Suprapubic skin (tissue), 4 donors: ENCODE measurements at regions not wholly inside any gene's neighbourhood (a gene's known extent, or its start where the extent isn't known, plus 50 kb on each side); places are given as distances from the start of the nearest gene placed in this dataset.

Experiments
- DNase-seq, 2 donors: peaks; one replicate each; pipeline ENCODE4 v3.0.0-alpha.2; 2019; ENCODE audit warnings: low spot score in 2 of 2
- H3K27ac ChIP-seq: fragments of 200-600 bp; sonication (generic); one replicate; pipeline ENCODE4 v1.5.1; 2019
- H3K27me3 ChIP-seq: fragments of 200-600 bp; sonication (generic); one replicate; pipeline ENCODE4 v1.5.1; 2019
- H3K36me3 ChIP-seq: fragments of 200-600 bp; sonication (generic); one replicate; pipeline ENCODE4 v1.5.1; 2019
- H3K4me1 ChIP-seq: fragments of 200-600 bp; sonication (generic); one replicate; pipeline ENCODE4 v1.5.1; 2019
- H3K4me3 ChIP-seq: fragments of 200-600 bp; sonication (generic); one replicate; pipeline ENCODE4 v1.5.1; 2019; ENCODE audit warnings: mild to moderate bottlenecking
- H3K9me3 ChIP-seq: fragments of 200-600 bp; sonication (generic); one replicate; pipeline ENCODE4 v1.5.1; 2019
- CTCF ChIP-seq, 2 donors: fragments of 200-600 bp in 1 of 2; fragments of 450-650 bp in 1 of 2; sonication (generic) in 1 of 2; IDR thresholded peaks; one replicate each; pipeline ENCODE4 v1.5.1; 2016 to 2019; ENCODE audit warnings: antibody characterized with exemption in 2 of 2, mild to moderate bottlenecking in 1 of 2, moderate library complexity in 1 of 2
- EP300 ChIP-seq: sonication (generic); formaldehyde crosslinking; IDR thresholded peaks from one replicate; pipeline ENCODE4 v1.6.1; 2017; ENCODE audit warnings: antibody characterized with exemption
- POLR2A ChIP-seq, 2 donors: fragments of 450-650 bp; IDR thresholded peaks; one replicate each; pipeline ENCODE4 v1.6.1; 2017; ENCODE audit warnings: antibody characterized with exemption in 2 of 2, mild to moderate bottlenecking in 2 of 2, moderate library complexity in 2 of 2
- POLR2AphosphoS5 ChIP-seq, 3 donors: sonication (generic); formaldehyde crosslinking; IDR thresholded peaks; one replicate each; pipeline ENCODE4 v1.6.1; 2017; ENCODE audit warnings: antibody characterized with exemption in 3 of 3
- WGBS: methylation state at CpG from one replicate; pipeline ENCODE4 v1.1.5; 2018; 5-methylcytosine and 5-hydroxymethylcytosine counted together

GRCh38 chr9:135196474-135196873 is 109.0 kb downstream of the OLFM1 start:
- peaks cover 84% of the 10 kb centered on the region for H3K27me3 ChIP-seq
- H3K9me3 ChIP-seq, result no peaks in the 10 kb centered on the region
- no peaks in the 10 kb centered on the region for H3K36me3 ChIP-seq
- no peak overlapping the region for H3K4me3 ChIP-seq
- TF ChIP-seq EP300 (no peak), CTCF (IDR thresholded peaks at IDR 0.05) (no peak), POLR2A (IDR thresholded peaks at IDR 0.05) (no peak), POLR2AphosphoS5 (IDR thresholded peaks at IDR 0.05) (no peak)
- no peak overlapping the region for H3K27ac ChIP-seq
- DNase-seq, result no peak
- H3K4me1 ChIP-seq, result no peaks in the 10 kb centered on the region
- WGBS, result 70% methylated on average over 1 of the region's 1 CpG

- TF ChIP-seq POLR2AphosphoS5 (IDR thresholded peaks at IDR 0.05), result no peak
- H3K4me1 ChIP-seq, result no peaks in the 10 kb centered on the region
- peaks cover 71% of the 10 kb centered on the region for H3K27me3 ChIP-seq
These were observed 110.7 kb downstream of the OLFM1 start for GRCh38 chr9:135198144-135198543.

GRCh38 chr9:135198586-135199285 is 111.3 kb downstream of the OLFM1 start:
- no peaks in the 10 kb centered on the region for H3K36me3 ChIP-seq
- no peaks in the 10 kb centered on the region for H3K4me1 ChIP-seq
- H3K9me3 ChIP-seq, result no peaks in the 10 kb centered on the region
- H3K27ac ChIP-seq, result no peak overlapping the region
- H3K4me3 ChIP-seq, result no peak overlapping the region
- DNase-seq, result no peak
- peaks cover 65% of the 10 kb centered on the region for H3K27me3 ChIP-seq
- TF ChIP-seq POLR2A (IDR thresholded peaks at IDR 0.05), result no peak
- no peak for TF ChIP-seq CTCF (IDR thresholded peaks at IDR 0.05)
- no peak for TF ChIP-seq POLR2AphosphoS5 (IDR thresholded peaks at IDR 0.05)
- no peak for TF ChIP-seq EP300
- WGBS, result 21% methylated on average over 11 of the region's 16 CpGs

More at GRCh38 chr9:135198144-135198543, 110.7 kb downstream of the OLFM1 start:
- no peak for DNase-seq
- 36% methylated on average over 15 of the region's 15 CpGs for WGBS
- Histone ChIP-seq H3K9me3 (no peaks in the 10 kb centered on the region), H3K36me3 (no peaks in the 10 kb centered on the region), H3K4me3 (no peak overlapping the region), H3K27ac (no peak overlapping the region)

GRCh38 chr9:135199489-135199888 is 112.0 kb downstream of the OLFM1 start:
- Histone ChIP-seq H3K36me3 (no peaks in the 10 kb centered on the region), H3K4me3 (no peak overlapping the region), H3K27ac (no peak overlapping the region), H3K9me3 (no peaks in the 10 kb centered on the region), H3K4me1 (no peaks in the 10 kb centered on the region), H3K27me3 (peaks cover 57% of the 10 kb centered on the region)
- no peak for TF ChIP-seq CTCF (IDR thresholded peaks at IDR 0.05)
- TF ChIP-seq POLR2A (IDR thresholded peaks at IDR 0.05), result no peak
- no peak for TF ChIP-seq POLR2AphosphoS5 (IDR thresholded peaks at IDR 0.05)
- no peak for TF ChIP-seq EP300
- 78% methylated on average over 5 of the region's 5 CpGs for WGBS
- no peak for DNase-seq

GRCh38 chr9:135201711-135202110 is 114.2 kb downstream of the OLFM1 start:
- 89% methylated on average over 9 of the region's 9 CpGs for WGBS
- no peak for DNase-seq
- no peak overlapping the region for H3K27ac ChIP-seq
- H3K4me3 ChIP-seq, result no peak overlapping the region
- H3K27me3 ChIP-seq, result peaks cover 43% of the 10 kb centered on the region
- H3K36me3 ChIP-seq, result no peaks in the 10 kb centered on the region
- TF ChIP-seq CTCF (IDR thresholded peaks at IDR 0.05) (no peak), POLR2AphosphoS5 (IDR thresholded peaks at IDR 0.05) (no peak), EP300 (no peak), POLR2A (IDR thresholded peaks at IDR 0.05) (no peak)
- H3K4me1 ChIP-seq, result no peaks in the 10 kb centered on the region
- no peaks in the 10 kb centered on the region for H3K9me3 ChIP-seq

GRCh38 chr9:135204177-135204576 is 116.7 kb downstream of the OLFM1 start:
- TF ChIP-seq POLR2A (IDR thresholded peaks at IDR 0.05), result no peak
- TF ChIP-seq EP300, result no peak
- no peak for TF ChIP-seq CTCF (IDR thresholded peaks at IDR 0.05)
- TF ChIP-seq POLR2AphosphoS5 (IDR thresholded peaks at IDR 0.05), result no peak
- Histone ChIP-seq H3K27ac (no peak overlapping the region), H3K9me3 (no peaks in the 10 kb centered on the region), H3K36me3 (no peaks in the 10 kb centered on the region), H3K4me3 (no peak overlapping the region), H3K27me3 (peaks cover 23% of the 10 kb centered on the region), H3K4me1 (no peaks in the 10 kb centered on the region)
- 93% methylated on average over 6 of the region's 8 CpGs for WGBS
- DNase-seq, result no peak
